ENCODE measurements at regions not wholly inside any gene's neighbourhood (a gene's known extent, or its start where the extent isn't known, plus 50 kb on each side); places are given as distances from the start of the nearest gene placed in this dataset.

DNA sequence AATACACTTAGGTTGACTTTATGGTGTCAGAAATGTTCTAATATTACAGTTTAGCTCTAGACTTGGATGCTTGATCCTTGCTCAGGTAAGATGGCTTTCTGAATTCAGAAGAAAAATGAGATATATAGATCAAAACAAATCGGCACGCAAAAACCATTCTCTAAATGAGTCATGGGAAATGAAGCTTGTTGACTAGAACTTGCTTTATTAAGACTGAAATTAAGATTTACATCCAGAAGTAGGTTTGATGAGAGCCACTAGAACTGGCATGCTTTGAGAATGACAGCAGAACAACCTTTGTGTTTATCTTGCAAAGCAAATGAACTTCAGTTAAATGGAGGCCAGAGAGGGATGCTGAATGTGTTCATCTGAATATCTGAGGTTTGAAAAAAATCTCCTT lies 304.9 kb upstream of the KLF3 start:
- TF ChIP-seq TEAD1 (CRISPR knock-in tag; IDR thresholded peaks at IDR 0.05) = no peak
- TF ChIP-seq, protein P1, sequence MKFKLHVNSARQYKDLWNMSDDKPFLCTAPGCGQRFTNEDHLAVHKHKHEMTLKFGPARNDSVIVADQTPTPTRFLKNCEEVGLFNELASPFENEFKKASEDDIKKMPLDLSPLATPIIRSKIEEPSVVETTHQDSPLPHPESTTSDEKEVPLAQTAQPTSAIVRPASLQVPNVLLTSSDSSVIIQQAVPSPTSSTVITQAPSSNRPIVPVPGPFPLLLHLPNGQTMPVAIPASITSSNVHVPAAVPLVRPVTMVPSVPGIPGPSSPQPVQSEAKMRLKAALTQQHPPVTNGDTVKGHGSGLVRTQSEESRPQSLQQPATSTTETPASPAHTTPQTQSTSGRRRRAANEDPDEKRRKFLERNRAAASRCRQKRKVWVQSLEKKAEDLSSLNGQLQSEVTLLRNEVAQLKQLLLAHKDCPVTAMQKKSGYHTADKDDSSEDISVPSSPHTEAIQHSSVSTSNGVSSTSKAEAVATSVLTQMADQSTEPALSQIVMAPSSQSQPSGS (CRISPR knock-in tag; IDR thresholded peaks at IDR 0.05; ENCODE audit: borderline replicate concordance, low read depth) = no peak
- TF ChIP-seq, protein P2, sequence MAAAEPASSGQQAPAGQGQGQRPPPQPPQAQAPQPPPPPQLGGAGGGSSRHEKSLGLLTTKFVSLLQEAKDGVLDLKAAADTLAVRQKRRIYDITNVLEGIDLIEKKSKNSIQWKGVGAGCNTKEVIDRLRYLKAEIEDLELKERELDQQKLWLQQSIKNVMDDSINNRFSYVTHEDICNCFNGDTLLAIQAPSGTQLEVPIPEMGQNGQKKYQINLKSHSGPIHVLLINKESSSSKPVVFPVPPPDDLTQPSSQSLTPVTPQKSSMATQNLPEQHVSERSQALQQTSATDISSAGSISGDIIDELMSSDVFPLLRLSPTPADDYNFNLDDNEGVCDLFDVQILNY (CRISPR knock-in tag; IDR thresholded peaks at IDR 0.05) = no peak
- no peak for TF ChIP-seq ZNF138 (CRISPR knock-in tag; conservative IDR thresholded peaks at IDR 0.05)
- TF ChIP-seq RELA (CRISPR knock-in tag; IDR thresholded peaks at IDR 0.05; ENCODE audit: borderline replicate concordance) = no peak
- TF ChIP-seq, protein P3, sequence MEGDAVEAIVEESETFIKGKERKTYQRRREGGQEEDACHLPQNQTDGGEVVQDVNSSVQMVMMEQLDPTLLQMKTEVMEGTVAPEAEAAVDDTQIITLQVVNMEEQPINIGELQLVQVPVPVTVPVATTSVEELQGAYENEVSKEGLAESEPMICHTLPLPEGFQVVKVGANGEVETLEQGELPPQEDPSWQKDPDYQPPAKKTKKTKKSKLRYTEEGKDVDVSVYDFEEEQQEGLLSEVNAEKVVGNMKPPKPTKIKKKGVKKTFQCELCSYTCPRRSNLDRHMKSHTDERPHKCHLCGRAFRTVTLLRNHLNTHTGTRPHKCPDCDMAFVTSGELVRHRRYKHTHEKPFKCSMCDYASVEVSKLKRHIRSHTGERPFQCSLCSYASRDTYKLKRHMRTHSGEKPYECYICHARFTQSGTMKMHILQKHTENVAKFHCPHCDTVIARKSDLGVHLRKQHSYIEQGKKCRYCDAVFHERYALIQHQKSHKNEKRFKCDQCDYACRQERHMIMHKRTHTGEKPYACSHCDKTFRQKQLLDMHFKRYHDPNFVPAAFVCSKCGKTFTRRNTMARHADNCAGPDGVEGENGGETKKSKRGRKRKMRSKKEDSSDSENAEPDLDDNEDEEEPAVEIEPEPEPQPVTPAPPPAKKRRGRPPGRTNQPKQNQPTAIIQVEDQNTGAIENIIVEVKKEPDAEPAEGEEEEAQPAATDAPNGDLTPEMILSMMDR (IDR thresholded peaks at IDR 0.05) = no peak
